D721Med (cell line): ENCODE measurements at regions not wholly inside any gene's neighbourhood (a gene's known extent, or its start where the extent isn't known, plus 50 kb on each side); places are given as distances from the start of the nearest gene placed in this dataset.

Experiments
- DNase-seq: peaks from one replicate; pipeline ENCODE4 v3.0.0; 2011; ENCODE audit warnings: low spot score; ENCODE audit not compliant: insufficient read length
- FAIRE-seq: peaks from 2 replicates; lab custom pipeline; 2011; peaks lifted over from hg19 to GRCh38; lab: Jason Lieb, UNC
- CTCF ChIP-seq: IDR thresholded peaks from 2 replicates; pipeline ENCODE4 v1.5.1; 2012; ENCODE audit warnings: mild to moderate bottlenecking, control low read depth; ENCODE audit not compliant: insufficient read depth; ENCODE audit errors: missing control alignments

- DNase-seq: no peak
These were observed 417.6 kb downstream of the NPHP4 start for GRCh38 chr1:5574641-5575040.

GRCh38 chr1:5572794-5573193 is 419.4 kb downstream of the NPHP4 start:
- no peak for FAIRE-seq
- no peak for DNase-seq
- no peak for TF ChIP-seq CTCF

More at GRCh38 chr1:5574641-5575040, 417.6 kb downstream of the NPHP4 start:
- no peak for FAIRE-seq
- no peak for TF ChIP-seq CTCF

GRCh38 chr1:5571861-5572401 is 420.3 kb downstream of the NPHP4 start:
- TF ChIP-seq CTCF: no peak
- DNase-seq (no peak), FAIRE-seq (no peak)

- no peak for TF ChIP-seq CTCF
- FAIRE-seq (no peak), DNase-seq (no peak)
These were observed 420.8 kb downstream of the NPHP4 start for GRCh38 chr1:5571438-5571837.

GRCh38 chr1:5570931-5571330 is 421.3 kb downstream of the NPHP4 start:
- FAIRE-seq (no peak), DNase-seq (no peak)
- no peak for TF ChIP-seq CTCF

- FAIRE-seq (no peak), DNase-seq (no peak)
- TF ChIP-seq CTCF: no peak
These were observed 423.9 kb downstream of the NPHP4 start for GRCh38 chr1:5568321-5568720.

GRCh38 chr1:5567839-5568238 is 424.4 kb downstream of the NPHP4 start:
- no peak for TF ChIP-seq CTCF
- DNase-seq: no peak
- no peak for FAIRE-seq
